ENCODE measurements at regions not wholly inside any gene's neighbourhood (a gene's known extent, or its start where the extent isn't known, plus 50 kb on each side); places are given as distances from the start of the nearest gene placed in this dataset.

GRCh38 chr1:43008115-43009060, 49.7 kb upstream of the SLC2A1 start:
- H3K4me3 ChIP-seq (ENCODE audit: low read depth, low read length) = no peak overlapping the region
- in situ Hi-C loops (cut with HindIII; ENCODE audit: low pct_ligation_motif_present, low sequenced_read_pairs) = no loop called here
- H3K36me3 ChIP-seq (replicated peaks) = no peaks in the 10 kb centered on the region
- H3K27me3 ChIP-seq (replicated peaks) = no peaks in the 10 kb centered on the region
- H3K27ac ChIP-seq = no peak overlapping the region
- TF ChIP-seq CTCF (IDR thresholded peaks at IDR 0.05; ENCODE audit: low read depth, low read length, missing control alignments) = peak; percentile 25
- no peak for DNase-seq

Data from brain microvascular endothelial cell (primary cell).